HepG2 (cell line): ENCODE measurements at regions not wholly inside any gene's neighbourhood (a gene's known extent, or its start where the extent isn't known, plus 50 kb on each side); places are given as distances from the start of the nearest gene placed in this dataset.

Source experiments
- HNF4A ChIP-seq: sonication (generic); formaldehyde crosslinking; IDR thresholded peaks from 2 replicates; pipeline ENCODE4 v1.4.0; 2020; ENCODE audit warnings: missing genetic modification reagents
- HNF4G ChIP-seq, 2 experiments: sonication (generic) in 1 of 2; formaldehyde crosslinking in 1 of 2; IDR thresholded peaks; 2 replicates each; pipeline versions ENCODE4 v1.4.0 to v1.6.1; 2011 to 2020; ENCODE audit warnings: borderline replicate concordance in 2 of 2, low read depth in 2 of 2, mild to moderate bottlenecking in 2 of 2, low read length in 1 of 2, missing genetic modification reagents in 1 of 2, moderate library complexity in 1 of 2
- MAF1 ChIP-seq: sonication (generic); formaldehyde crosslinking; IDR thresholded peaks from 2 replicates; pipeline ENCODE4 v1.5.0; 2020; ENCODE audit warnings: missing genetic modification reagents, borderline replicate concordance
- MED13 ChIP-seq: sonication (generic); formaldehyde crosslinking; IDR thresholded peaks from 2 replicates; pipeline ENCODE4 v1.5.0; 2020; ENCODE audit warnings: missing genetic modification reagents
- NR2F1 ChIP-seq, 2 experiments: fragments of 450-650 bp in 1 of 2; formaldehyde crosslinking in 1 of 2; IDR thresholded peaks; 2 replicates each; pipeline versions ENCODE4 v1.5.0 to v1.6.1; 2016 to 2020; ENCODE audit warnings: mild to moderate bottlenecking in 1 of 2, missing compliant biosample characterization in 1 of 2, missing genetic modification reagents in 1 of 2, moderate library complexity in 1 of 2
- POLR2AphosphoS2 ChIP-seq: IDR thresholded peaks from 2 replicates; pipeline ENCODE4 v1.6.1; 2011; ENCODE audit warnings: low read depth, low read length, improper control_type of control experiment
- RAD21 ChIP-seq: fragments of 450-650 bp; formaldehyde crosslinking; IDR thresholded peaks from 2 replicates; pipeline ENCODE4 v1.5.0; 2020; ENCODE audit warnings: mild to moderate bottlenecking
- RELA ChIP-seq: sonication (generic); formaldehyde crosslinking; IDR thresholded peaks from 2 replicates; pipeline ENCODE4 v1.4.0; 2020; ENCODE audit warnings: missing genetic modification reagents
- SALL1 ChIP-seq: sonication (generic); formaldehyde crosslinking; IDR thresholded peaks from 2 replicates; pipeline ENCODE4 v1.8.0; 2022; ENCODE audit warnings: mild to moderate bottlenecking, missing genetic modification reagents
- SOX5 ChIP-seq: IDR thresholded peaks from 2 replicates; pipeline ENCODE4 v1.6.1; 2016; ENCODE audit warnings: borderline replicate concordance
- ZBTB3 ChIP-seq: sonication (generic); formaldehyde crosslinking; IDR thresholded peaks from 2 replicates; pipeline ENCODE4 v1.4.0; 2020; ENCODE audit warnings: low read depth, mild to moderate bottlenecking, moderate library complexity, missing genetic modification reagents, borderline replicate concordance
- ZNF331 ChIP-seq: sonication (generic); formaldehyde crosslinking; IDR thresholded peaks from 2 replicates; pipeline ENCODE4 v1.4.0; 2020; ENCODE audit warnings: missing genetic modification reagents
- ZNF382 ChIP-seq: sonication (generic); formaldehyde crosslinking; IDR thresholded peaks from 2 replicates; pipeline ENCODE4 v1.5.0; 2020; ENCODE audit warnings: missing genetic modification reagents, mild to moderate bottlenecking, borderline replicate concordance
- TF ChIP-seq, protein P1 (sequence below): sonication (generic); formaldehyde crosslinking; IDR thresholded peaks from 2 replicates; pipeline ENCODE4 v1.4.0; 2020; ENCODE audit warnings: missing genetic modification reagents, borderline replicate concordance
- TF ChIP-seq, protein P2 (sequence below): sonication (generic); formaldehyde crosslinking; IDR thresholded peaks from 2 replicates; pipeline ENCODE4 v1.4.0; 2020; ENCODE audit warnings: mild to moderate bottlenecking, missing genetic modification reagents
- TF ChIP-seq, protein P3 (sequence below): fragments of 450-650 bp; IDR thresholded peaks from 2 replicates; pipeline ENCODE4 v1.6.1; 2017; ENCODE audit warnings: mild to moderate bottlenecking

DNA sequence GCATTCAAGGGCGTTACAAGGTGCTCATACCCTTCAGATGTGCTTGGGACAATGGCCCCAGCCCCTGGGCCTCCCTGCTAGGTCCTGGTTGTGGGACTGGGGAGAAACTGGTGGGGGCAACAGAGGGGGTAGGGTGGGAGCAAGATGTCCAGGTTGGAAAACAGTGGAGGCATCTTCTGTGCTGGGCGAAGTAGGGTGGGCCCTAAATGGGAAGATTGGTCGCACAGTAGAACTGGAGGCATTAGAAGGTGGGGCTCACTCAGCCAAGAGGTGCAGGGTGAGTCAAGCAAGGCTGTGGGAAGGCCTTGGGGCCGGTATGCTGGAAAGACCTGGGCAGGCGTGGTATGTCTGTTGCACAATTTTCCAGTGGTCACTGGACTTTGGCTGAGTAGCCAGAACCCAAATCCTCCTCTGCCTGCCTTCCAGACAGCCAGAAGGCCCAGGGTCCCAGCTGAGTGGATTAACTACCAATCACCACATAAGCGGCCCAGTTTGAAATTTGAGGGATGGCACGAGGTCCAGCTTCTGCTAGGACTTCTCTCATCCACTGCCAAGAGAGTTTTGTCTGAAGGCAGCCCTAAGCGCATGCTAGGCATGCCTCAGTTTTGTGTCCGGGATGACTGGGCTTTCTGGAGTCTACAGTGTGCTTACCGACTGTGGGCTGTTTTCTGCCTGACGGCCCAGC lies 74.5 kb downstream of the LSM3 start (continued):
- TF ChIP-seq, protein P1, sequence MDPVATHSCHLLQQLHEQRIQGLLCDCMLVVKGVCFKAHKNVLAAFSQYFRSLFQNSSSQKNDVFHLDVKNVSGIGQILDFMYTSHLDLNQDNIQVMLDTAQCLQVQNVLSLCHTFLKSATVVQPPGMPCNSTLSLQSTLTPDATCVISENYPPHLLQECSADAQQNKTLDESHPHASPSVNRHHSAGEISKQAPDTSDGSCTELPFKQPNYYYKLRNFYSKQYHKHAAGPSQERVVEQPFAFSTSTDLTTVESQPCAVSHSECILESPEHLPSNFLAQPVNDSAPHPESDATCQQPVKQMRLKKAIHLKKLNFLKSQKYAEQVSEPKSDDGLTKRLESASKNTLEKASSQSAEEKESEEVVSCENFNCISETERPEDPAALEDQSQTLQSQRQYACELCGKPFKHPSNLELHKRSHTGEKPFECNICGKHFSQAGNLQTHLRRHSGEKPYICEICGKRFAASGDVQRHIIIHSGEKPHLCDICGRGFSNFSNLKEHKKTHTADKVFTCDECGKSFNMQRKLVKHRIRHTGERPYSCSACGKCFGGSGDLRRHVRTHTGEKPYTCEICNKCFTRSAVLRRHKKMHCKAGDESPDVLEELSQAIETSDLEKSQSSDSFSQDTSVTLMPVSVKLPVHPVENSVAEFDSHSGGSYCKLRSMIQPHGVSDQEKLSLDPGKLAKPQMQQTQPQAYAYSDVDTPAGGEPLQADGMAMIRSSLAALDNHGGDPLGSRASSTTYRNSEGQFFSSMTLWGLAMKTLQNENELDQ (CRISPR knock-in tag): no peak
- TF ChIP-seq ZNF382 (CRISPR knock-in tag) (no peak), ZBTB3 (CRISPR knock-in tag) (no peak), SALL1 (CRISPR knock-in tag) (peak; percentile 38; the same call in 1 of the 2 replicates), RAD21 (CRISPR knock-in tag) (no peak), MED13 (CRISPR knock-in tag) (no peak), NR2F1 (CRISPR knock-in tag; IDR thresholded peaks at IDR 0.05) (no peak), RELA (no peak), HNF4A (CRISPR knock-in tag) (peak; percentile 87), SOX5 (peak; percentile 55; the same call in 1 of the 2 replicates), MAF1 (CRISPR knock-in tag) (no peak), ZNF331 (CRISPR knock-in tag) (peak; percentile 40; the same call in 1 of the 2 replicates), HNF4G (IDR thresholded peaks at IDR 0.05; ENCODE audit: borderline replicate concordance, low read depth, low read length) (peak; percentile 71; the same call in 1 of the 2 replicates), HNF4G (CRISPR knock-in tag; IDR thresholded peaks at IDR 0.05; ENCODE audit: borderline replicate concordance, low read depth) (peak; percentile 57; the same call in 1 of the 2 replicates), POLR2AphosphoS2 (no peak)
- TF ChIP-seq, protein P2, sequence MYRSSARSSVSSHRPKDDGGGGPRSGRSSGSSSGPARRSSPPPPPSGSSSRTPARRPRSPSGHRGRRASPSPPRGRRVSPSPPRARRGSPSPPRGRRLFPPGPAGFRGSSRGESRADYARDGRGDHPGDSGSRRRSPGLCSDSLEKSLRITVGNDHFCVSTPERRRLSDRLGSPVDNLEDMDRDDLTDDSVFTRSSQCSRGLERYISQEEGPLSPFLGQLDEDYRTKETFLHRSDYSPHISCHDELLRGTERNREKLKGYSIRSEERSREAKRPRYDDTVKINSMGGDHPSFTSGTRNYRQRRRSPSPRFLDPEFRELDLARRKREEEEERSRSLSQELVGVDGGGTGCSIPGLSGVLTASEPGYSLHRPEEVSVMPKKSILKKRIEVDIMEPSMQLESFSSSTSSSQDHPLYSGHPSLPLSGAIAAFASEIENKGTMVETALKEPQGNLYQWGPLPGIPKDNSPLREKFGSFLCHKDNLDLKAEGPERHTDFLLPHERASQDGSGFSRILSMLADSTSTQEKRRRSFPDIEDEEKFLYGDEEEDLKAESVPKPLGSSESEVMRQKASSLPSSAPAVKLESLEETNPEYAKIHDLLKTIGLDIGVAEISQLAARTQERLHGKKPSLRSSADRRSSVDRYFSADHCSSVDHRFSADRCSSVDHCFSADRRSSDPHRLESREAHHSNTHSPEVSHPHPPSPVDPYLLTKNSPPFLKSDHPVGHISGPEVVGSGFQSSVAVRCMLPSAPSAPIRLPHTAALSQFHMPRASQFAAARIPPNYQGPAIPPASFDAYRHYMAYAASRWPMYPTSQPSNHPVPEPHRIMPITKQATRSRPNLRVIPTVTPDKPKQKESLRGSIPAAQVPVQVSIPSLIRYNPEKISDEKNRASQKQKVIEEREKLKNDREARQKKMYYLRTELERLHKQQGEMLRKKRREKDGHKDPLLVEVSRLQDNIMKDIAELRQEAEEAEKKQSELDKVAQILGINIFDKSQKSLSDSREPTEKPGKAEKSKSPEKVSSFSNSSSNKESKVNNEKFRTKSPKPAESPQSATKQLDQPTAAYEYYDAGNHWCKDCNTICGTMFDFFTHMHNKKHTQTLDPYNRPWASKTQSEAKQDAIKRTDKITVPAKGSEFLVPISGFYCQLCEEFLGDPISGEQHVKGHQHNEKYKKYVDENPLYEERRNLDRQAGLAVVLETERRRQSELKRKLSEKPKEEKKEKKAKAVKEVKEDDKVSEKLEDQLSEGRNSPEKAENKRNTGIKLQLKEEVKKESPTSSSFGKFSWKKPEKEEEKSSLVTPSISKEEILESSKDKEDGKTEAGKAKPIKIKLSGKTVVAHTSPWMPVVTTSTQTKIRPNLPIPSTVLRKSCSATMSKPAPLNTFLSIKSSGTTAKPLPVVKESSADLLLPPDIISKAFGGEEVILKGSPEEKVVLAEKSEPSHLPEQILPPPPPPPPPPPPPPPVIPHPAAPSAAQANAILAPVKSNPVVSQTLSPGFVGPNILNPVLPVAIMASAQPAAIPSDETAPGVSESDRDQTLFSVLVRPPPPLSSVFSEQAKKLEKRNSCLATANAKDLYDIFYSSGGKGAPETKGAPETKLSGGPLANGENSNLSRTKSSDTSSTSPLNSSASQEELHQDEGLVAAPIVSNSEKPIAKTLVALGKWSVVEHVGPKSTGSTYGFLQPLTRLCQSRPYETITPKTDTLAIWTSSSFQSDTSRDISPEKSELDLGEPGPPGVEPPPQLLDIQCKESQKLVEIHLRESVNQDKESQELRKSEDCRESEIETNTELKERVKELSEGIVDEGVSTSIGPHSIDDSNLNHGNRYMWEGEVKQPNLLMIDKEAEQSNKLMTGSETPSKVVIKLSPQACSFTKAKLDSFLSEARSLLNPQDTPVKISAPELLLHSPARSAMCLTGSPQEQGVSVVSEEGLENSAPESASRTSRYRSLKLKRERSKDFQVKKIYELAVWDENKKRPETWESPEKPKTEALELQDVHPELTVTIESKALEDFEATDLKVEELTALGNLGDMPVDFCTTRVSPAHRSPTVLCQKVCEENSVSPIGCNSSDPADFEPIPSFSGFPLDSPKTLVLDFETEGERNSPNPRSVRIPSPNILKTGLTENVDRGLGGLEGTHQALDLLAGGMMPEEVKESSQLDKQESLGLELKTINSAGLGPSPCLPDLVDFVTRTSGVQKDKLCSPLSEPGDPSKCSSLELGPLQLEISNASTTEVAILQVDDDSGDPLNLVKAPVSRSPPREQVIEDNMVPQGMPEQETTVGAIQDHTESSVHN (CRISPR knock-in tag): no peak
- TF ChIP-seq, protein P3, sequence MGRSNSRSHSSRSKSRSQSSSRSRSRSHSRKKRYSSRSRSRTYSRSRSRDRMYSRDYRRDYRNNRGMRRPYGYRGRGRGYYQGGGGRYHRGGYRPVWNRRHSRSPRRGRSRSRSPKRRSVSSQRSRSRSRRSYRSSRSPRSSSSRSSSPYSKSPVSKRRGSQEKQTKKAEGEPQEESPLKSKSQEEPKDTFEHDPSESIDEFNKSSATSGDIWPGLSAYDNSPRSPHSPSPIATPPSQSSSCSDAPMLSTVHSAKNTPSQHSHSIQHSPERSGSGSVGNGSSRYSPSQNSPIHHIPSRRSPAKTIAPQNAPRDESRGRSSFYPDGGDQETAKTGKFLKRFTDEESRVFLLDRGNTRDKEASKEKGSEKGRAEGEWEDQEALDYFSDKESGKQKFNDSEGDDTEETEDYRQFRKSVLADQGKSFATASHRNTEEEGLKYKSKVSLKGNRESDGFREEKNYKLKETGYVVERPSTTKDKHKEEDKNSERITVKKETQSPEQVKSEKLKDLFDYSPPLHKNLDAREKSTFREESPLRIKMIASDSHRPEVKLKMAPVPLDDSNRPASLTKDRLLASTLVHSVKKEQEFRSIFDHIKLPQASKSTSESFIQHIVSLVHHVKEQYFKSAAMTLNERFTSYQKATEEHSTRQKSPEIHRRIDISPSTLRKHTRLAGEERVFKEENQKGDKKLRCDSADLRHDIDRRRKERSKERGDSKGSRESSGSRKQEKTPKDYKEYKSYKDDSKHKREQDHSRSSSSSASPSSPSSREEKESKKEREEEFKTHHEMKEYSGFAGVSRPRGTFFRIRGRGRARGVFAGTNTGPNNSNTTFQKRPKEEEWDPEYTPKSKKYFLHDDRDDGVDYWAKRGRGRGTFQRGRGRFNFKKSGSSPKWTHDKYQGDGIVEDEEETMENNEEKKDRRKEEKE: no peak
